ENCODE measurements at regions not wholly inside any gene's neighbourhood (a gene's known extent, or its start where the extent isn't known, plus 50 kb on each side); places are given as distances from the start of the nearest gene placed in this dataset.

DNA sequence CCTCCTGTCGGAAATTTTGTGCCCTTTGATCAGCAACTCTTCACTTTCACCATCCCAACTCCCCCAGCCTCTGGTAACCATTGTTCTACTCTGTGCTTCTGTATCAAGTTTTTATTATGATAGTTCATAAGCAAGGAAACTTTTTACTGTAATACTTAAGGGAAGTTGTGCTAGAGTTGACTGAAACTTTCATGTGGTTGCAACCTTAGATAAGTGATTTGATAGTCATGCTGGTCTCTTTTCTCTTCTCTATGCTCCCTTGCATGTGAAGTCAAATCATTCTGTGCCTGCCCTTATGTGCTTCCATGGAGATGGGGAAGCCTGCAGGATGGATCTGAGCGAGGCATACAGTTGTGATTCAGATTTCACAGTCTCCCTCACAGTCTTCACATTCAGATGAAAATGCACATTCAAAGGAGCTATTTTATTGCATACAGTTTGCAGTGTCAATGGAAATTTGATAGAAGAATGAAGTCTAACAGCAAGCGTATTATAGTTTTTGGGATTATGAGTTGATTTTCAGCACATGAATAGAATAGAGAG lies 1428.3 kb upstream of the TENM3 start:
- ATAC-seq: no peak

DNA sequence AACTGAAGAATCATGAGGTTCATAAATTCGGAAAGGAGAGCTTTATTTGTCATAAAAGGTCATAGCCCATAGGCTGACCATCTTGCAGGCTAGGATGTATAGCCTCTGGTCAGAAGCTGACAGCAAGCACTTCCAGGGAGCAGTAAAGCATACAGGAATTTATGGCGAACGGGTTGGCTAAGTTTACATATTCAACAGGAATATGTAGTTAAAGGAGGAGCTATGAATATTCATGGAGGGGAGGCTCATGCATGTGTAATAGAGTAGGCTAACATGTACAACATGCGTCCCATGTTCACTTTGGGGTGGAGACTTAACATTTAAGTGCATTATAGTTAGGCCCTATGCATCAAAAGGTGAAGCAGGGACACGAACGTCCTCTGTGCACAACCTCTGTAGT lies 1425.7 kb upstream of the TENM3 start:
- intact Hi-C loops (cut with DNase I): no loop called here
- Histone ChIP-seq H3K9me3 (no peaks in the 10 kb centered on the region), H3K27me3 (no peaks in the 10 kb centered on the region), H3K27ac (no peak overlapping the region), H3K4me1 (no peaks in the 10 kb centered on the region), H3K4me3 (no peak overlapping the region), H3K36me3 (no peaks in the 10 kb centered on the region)
- TF ChIP-seq, protein P1, sequence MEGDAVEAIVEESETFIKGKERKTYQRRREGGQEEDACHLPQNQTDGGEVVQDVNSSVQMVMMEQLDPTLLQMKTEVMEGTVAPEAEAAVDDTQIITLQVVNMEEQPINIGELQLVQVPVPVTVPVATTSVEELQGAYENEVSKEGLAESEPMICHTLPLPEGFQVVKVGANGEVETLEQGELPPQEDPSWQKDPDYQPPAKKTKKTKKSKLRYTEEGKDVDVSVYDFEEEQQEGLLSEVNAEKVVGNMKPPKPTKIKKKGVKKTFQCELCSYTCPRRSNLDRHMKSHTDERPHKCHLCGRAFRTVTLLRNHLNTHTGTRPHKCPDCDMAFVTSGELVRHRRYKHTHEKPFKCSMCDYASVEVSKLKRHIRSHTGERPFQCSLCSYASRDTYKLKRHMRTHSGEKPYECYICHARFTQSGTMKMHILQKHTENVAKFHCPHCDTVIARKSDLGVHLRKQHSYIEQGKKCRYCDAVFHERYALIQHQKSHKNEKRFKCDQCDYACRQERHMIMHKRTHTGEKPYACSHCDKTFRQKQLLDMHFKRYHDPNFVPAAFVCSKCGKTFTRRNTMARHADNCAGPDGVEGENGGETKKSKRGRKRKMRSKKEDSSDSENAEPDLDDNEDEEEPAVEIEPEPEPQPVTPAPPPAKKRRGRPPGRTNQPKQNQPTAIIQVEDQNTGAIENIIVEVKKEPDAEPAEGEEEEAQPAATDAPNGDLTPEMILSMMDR (IDR thresholded peaks at IDR 0.05): no peak
- DNase-seq (no peak), ATAC-seq (no peak)

More for the DNA sequence above, 1428.3 kb upstream of the TENM3 start:
- intact Hi-C loops (cut with DNase I): no loop called here
- Histone ChIP-seq H3K27me3 (no peaks in the 10 kb centered on the region), H3K4me1 (no peaks in the 10 kb centered on the region), H3K9me3 (no peaks in the 10 kb centered on the region), H3K36me3 (no peaks in the 10 kb centered on the region), H3K4me3 (no peak overlapping the region), H3K27ac (no peak overlapping the region)
- no peak for DNase-seq
- TF ChIP-seq, protein P1 (IDR thresholded peaks at IDR 0.05): no peak

DNA sequence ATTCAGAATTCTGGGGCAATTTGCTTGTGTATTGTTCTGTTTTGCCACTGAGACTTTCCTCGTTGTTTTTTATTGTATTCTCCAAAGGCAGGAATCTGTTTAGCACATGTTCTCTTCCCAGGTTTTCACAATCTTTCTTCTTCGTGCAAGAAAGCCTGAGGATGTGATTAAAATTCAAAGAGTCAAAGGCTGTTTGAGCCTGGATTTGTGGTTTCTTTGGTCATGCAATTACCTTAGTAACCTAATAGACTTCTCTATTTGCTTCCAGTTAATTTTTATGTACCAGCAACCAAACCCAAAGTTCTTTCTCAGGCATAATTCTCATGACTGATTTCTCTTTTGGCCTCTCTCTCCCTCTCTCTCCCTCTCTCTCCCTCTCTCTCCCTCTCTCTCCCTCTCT lies 1420.1 kb upstream of the TENM3 start:
- H3K36me3 ChIP-seq: no peaks in the 10 kb centered on the region
- H3K27ac ChIP-seq: no peak overlapping the region
- no peaks in the 10 kb centered on the region for H3K9me3 ChIP-seq
- TF ChIP-seq, protein P1 (IDR thresholded peaks at IDR 0.05): no peak
- H3K4me1 ChIP-seq: no peaks in the 10 kb centered on the region
- DNase-seq (no peak), ATAC-seq (no peak)
- H3K27me3 ChIP-seq: no peaks in the 10 kb centered on the region
- no peak overlapping the region for H3K4me3 ChIP-seq
- intact Hi-C loops (cut with DNase I): no loop called here

DNA sequence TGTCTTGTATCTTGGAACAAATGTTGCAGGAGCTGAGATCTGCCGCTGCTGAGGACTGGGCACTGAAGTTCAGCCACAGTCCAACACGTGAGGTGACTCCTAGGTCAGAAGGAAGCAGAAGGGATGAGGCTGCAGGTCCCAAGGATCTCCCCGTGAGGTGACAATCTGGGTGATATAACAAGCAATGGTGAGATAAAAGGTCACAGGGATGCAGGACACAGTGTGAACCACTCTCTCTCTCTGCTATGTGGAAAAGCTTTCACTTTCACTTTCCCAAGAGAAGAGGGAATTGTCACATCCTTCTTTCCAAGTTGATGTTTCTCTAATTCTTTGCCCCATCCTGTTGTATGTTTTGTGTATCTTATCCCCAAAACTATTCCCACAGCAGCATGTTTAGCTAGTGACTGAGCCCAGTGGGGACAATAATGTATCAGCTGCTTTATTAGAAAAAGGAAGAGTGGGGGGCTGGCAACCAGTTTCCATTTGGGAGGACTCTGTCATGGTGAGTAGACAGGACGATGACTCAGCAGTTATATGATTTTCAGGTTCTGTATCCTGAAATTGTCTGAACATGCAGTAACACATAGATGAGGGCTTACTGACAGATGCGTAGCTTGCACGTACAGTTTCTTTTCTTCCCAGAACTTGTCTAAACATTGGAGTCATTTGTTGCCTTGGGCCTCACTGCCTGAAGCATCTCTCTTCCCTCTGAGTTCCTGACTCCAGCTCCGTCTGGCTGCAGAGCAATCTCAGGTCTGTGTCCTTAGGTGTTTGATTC lies 1415.8 kb upstream of the TENM3 start:
- Histone ChIP-seq H3K9me3 (no peaks in the 10 kb centered on the region), H3K27me3 (no peaks in the 10 kb centered on the region), H3K4me1 (no peaks in the 10 kb centered on the region), H3K36me3 (no peaks in the 10 kb centered on the region), H3K27ac (no peak overlapping the region), H3K4me3 (peak overlapping the region; percentile 15 to 16)
- TF ChIP-seq, protein P1 (IDR thresholded peaks at IDR 0.05): no peak
- ATAC-seq (peak; percentile 64), DNase-seq (peak in 2 of 4 donors; percentile 11 to 27)
- intact Hi-C loops (cut with DNase I): no loop called here

DNA sequence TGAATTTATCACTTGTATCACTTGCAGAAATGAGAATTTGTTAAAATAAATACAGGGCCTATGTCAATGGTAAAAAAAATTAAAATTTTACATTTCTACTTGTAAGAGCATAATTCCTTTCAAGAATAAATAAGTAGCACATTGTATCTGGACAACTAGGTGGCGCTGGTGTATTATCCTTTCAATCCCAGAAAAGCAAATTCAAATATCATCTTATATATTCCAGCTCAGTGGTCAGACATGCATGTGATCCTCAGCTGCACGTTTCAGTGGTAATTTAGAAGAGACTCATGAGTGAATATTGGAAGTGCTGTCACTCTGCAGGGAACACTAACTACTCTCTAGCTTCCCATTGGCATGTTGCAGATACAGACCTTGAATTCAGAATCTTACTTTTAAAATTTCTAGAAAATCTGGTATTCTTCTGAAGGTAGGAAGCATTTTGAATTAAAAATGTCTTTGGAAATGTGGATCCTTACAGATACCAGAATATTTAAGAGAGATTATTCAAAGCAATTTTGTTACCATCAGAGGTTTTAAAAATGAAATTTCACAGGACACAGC lies 1414.7 kb upstream of the TENM3 start:
- Histone ChIP-seq H3K9me3 (no peaks in the 10 kb centered on the region), H3K27ac (no peak overlapping the region), H3K36me3 (no peaks in the 10 kb centered on the region), H3K27me3 (no peaks in the 10 kb centered on the region), H3K4me3 (no peak overlapping the region), H3K4me1 (no peaks in the 10 kb centered on the region)
- intact Hi-C loops (cut with DNase I): no loop called here
- ATAC-seq (peak; percentile 69), DNase-seq (peak in 2 of 4 donors; percentile 74 to 81)
- TF ChIP-seq, protein P1 (IDR thresholded peaks at IDR 0.05): peak; percentile 41 to 48
